Activated naive CD4-positive, alpha-beta T cell (primary cell): ENCODE measurements at regions not wholly inside any gene's neighbourhood (a gene's known extent, or its start where the extent isn't known, plus 50 kb on each side); places are given as distances from the start of the nearest gene placed in this dataset.
"Not testable (repeated sequence)": the region's sequence is repeated elsewhere in the genome, so short reads cannot be mapped to it uniquely, and the experiment has no call there.

Source experiments
- DNase-seq, 4 experiments: peaks; one replicate each; lab custom pipeline; 2025; lab: John Stamatoyannopoulos, UW

GRCh38 chr4:64821219-64821976 is 412.1 kb upstream of the TECRL start:
- no peak for DNase-seq

- DNase-seq: no peak
Measured at GRCh38 chr4:64814616-64815015, 405.4 kb upstream of the TECRL start.

GRCh38 chr4:64807821-64808220 is 398.6 kb upstream of the TECRL start:
- no peak for DNase-seq

- no peak for DNase-seq
Measured at GRCh38 chr4:64799751-64800150, 390.5 kb upstream of the TECRL start.

GRCh38 chr4:64798828-64799227 is 389.6 kb upstream of the TECRL start:
- not testable (repeated sequence) for DNase-seq

- DNase-seq: no peak
Measured at GRCh38 chr4:64796581-64796980, 387.3 kb upstream of the TECRL start.

GRCh38 chr4:64784125-64784524 is 374.9 kb upstream of the TECRL start:
- no peak for DNase-seq

- DNase-seq: no peak
Measured at GRCh38 chr4:64781737-64782326, 372.6 kb upstream of the TECRL start.

- DNase-seq: no peak
Measured at GRCh38 chr4:64780664-64781063, 371.4 kb upstream of the TECRL start.

GRCh38 chr4:64777286-64777685 is 368.0 kb upstream of the TECRL start:
- no peak for DNase-seq

- DNase-seq: no peak
Measured at GRCh38 chr4:64776820-64777219, 367.6 kb upstream of the TECRL start.

- DNase-seq: no peak
Measured at GRCh38 chr4:64774626-64775025, 365.4 kb upstream of the TECRL start.

GRCh38 chr4:64771149-64771548 is 361.9 kb upstream of the TECRL start:
- no peak for DNase-seq

- DNase-seq: no peak
Measured at GRCh38 chr4:64767547-64767946, 358.3 kb upstream of the TECRL start.

- no peak for DNase-seq
Measured at GRCh38 chr4:64766565-64766964, 357.3 kb upstream of the TECRL start.

GRCh38 chr4:64756016-64756415 is 346.8 kb upstream of the TECRL start:
- DNase-seq: no peak

- no peak for DNase-seq
Measured at GRCh38 chr4:64747919-64748715, 338.9 kb upstream of the TECRL start.

- no peak for DNase-seq
Measured at GRCh38 chr4:64738240-64738639, 329.0 kb upstream of the TECRL start.

- DNase-seq: not testable (repeated sequence)
Measured at GRCh38 chr4:64737854-64738138, 328.5 kb upstream of the TECRL start.

GRCh38 chr4:64737026-64737853 is 328.0 kb upstream of the TECRL start:
- no peak for DNase-seq

- no peak for DNase-seq
Measured at GRCh38 chr4:64729561-64729960, 320.3 kb upstream of the TECRL start.

GRCh38 chr4:64727960-64728359 is 318.7 kb upstream of the TECRL start:
- no peak for DNase-seq
